ENCODE measurements at regions not wholly inside any gene's neighbourhood (a gene's known extent, or its start where the extent isn't known, plus 50 kb on each side); places are given as distances from the start of the nearest gene placed in this dataset.

DNA sequence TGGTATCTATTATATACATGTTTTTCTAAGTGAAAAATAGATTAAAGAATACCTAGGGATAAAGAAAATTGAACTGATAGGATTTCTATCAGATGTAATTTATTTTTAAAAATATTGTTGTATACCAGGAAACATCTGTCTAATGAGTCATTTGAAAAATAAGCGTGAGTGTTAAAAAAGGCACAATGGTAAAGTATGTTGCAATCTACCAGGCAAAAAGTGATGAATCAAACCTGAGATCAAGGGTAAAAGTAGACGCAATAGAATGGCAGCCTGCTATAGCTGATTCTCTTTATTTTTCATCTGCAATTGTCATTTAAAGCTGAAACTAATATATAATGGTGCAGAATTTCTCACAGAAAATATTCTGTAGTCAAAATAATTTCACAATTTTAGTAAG is 1119.6 kb downstream of the PCDH18 start:
- DNase-seq (no peak), ATAC-seq (ENCODE audit: low read depth) (no peak)
- H3K36me3 ChIP-seq (replicated peaks in 1 of 2; ENCODE audit: control extremely low read depth in 1 of 2, control insufficient read depth in 1 of 2, extremely low read depth in 1 of 2, insufficient read depth in 2 of 2, low read length in 1 of 2), result no peaks in the 10 kb centered on the region
- Mint-ChIP-seq H3K27ac (no peak overlapping the region), H3K27me3 (no peaks in the 10 kb centered on the region), H3K9me3 (ENCODE audit: insufficient read depth) (peaks cover 2% of the 10 kb centered on the region), H3K4me1 (no peaks in the 10 kb centered on the region), H3K4me3 (no peak overlapping the region)
- H3K27ac ChIP-seq (ENCODE audit: low read length in 2 of 2), result no peak overlapping the region
- no peak overlapping the region for H3K9ac ChIP-seq (ENCODE audit: low read length)
- intact Hi-C loops (cut with micrococcal nuclease), result no loop called here
- H4K20me1 ChIP-seq (ENCODE audit: control insufficient read depth, insufficient read depth, low read length, poor library complexity, severe bottlenecking), result no peaks in the 10 kb centered on the region
- H3K4me3 ChIP-seq (ENCODE audit: control extremely low read depth in 1 of 5, extremely low read depth in 1 of 5, insufficient read depth in 1 of 5, low read depth in 2 of 5, low read length in 4 of 5), result no peak overlapping the region
- CTCF ChIA-PET, result no interaction called here
- POLR2A ChIA-PET, result no interaction called here
- no peak overlapping the region for H2AFZ ChIP-seq (ENCODE audit: insufficient read depth, low read depth, low read length, poor library complexity, severe bottlenecking)
- H3K4me2 ChIP-seq (replicated peaks; ENCODE audit: low read depth, low read length, poor library complexity, severe bottlenecking), result no peak overlapping the region
- H3K79me2 ChIP-seq (ENCODE audit: control insufficient read depth, insufficient read depth, low read length), result no peaks in the 10 kb centered on the region
- no CpG with 5 or more reads among the region's 2 CpGs for WGBS (ENCODE audit: insufficient coverage)
- H3K4me1 ChIP-seq (ENCODE audit: control insufficient read depth in 2 of 2, insufficient read depth in 2 of 2, low read length in 2 of 2), result no peaks in the 10 kb centered on the region
- TF ChIP-seq EZH2 (IDR thresholded peaks at IDR 0.05; ENCODE audit: borderline replicate concordance, insufficient read depth, low read depth, low read length, poor library complexity, severe bottlenecking), result no peak
- TF ChIP-seq, protein P1, sequence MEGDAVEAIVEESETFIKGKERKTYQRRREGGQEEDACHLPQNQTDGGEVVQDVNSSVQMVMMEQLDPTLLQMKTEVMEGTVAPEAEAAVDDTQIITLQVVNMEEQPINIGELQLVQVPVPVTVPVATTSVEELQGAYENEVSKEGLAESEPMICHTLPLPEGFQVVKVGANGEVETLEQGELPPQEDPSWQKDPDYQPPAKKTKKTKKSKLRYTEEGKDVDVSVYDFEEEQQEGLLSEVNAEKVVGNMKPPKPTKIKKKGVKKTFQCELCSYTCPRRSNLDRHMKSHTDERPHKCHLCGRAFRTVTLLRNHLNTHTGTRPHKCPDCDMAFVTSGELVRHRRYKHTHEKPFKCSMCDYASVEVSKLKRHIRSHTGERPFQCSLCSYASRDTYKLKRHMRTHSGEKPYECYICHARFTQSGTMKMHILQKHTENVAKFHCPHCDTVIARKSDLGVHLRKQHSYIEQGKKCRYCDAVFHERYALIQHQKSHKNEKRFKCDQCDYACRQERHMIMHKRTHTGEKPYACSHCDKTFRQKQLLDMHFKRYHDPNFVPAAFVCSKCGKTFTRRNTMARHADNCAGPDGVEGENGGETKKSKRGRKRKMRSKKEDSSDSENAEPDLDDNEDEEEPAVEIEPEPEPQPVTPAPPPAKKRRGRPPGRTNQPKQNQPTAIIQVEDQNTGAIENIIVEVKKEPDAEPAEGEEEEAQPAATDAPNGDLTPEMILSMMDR (IDR thresholded peaks at IDR 0.05), result no peak
- H3K27me3 ChIP-seq (replicated peaks in 1 of 4; ENCODE audit: control extremely low read depth in 1 of 4, control insufficient read depth in 3 of 4, insufficient read depth in 4 of 4, low read length in 3 of 4), result no peaks in the 10 kb centered on the region
- H3K9me3 ChIP-seq (ENCODE audit: control extremely low read depth in 1 of 3, control insufficient read depth in 2 of 3, insufficient read depth in 1 of 3, low read length in 2 of 3), result no peaks in the 10 kb centered on the region

DNA sequence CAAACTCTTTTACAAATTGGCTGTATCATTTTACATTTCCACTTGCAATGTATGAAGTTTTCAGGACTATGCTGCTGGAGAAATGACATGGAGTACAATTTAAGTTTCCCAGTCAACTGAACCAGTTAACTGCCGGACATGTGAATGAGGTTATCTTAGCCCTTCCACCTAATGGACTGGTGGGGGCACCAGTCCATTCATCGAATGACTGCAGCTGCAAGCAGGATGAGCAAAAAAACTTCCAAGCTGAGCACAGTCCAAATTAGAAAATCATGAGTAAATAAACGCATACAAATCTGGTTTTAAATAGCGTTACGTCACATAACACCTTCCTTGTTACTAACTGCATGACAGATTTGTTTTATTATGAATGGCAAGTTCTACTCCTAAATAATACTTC is 1131.5 kb downstream of the PCDH18 start:
- Histone ChIP-seq H3K27ac (ENCODE audit: low read length in 2 of 2) (no peak overlapping the region), H4K20me1 (ENCODE audit: control insufficient read depth, insufficient read depth, low read length, poor library complexity, severe bottlenecking) (no peaks in the 10 kb centered on the region), H3K4me3 (ENCODE audit: control extremely low read depth in 1 of 5, extremely low read depth in 1 of 5, insufficient read depth in 1 of 5, low read depth in 2 of 5, low read length in 4 of 5) (no peak overlapping the region), H3K9me3 (ENCODE audit: control extremely low read depth in 1 of 3, control insufficient read depth in 2 of 3, insufficient read depth in 1 of 3, low read length in 2 of 3) (no peaks in the 10 kb centered on the region), H3K4me2 (replicated peaks; ENCODE audit: low read depth, low read length, poor library complexity, severe bottlenecking) (no peak overlapping the region), H3K4me1 (ENCODE audit: control insufficient read depth in 2 of 2, insufficient read depth in 2 of 2, low read length in 2 of 2) (no peaks in the 10 kb centered on the region), H2AFZ (ENCODE audit: insufficient read depth, low read depth, low read length, poor library complexity, severe bottlenecking) (no peak overlapping the region), H3K36me3 (replicated peaks in 1 of 2; ENCODE audit: control extremely low read depth in 1 of 2, control insufficient read depth in 1 of 2, extremely low read depth in 1 of 2, insufficient read depth in 2 of 2, low read length in 1 of 2) (no peaks in the 10 kb centered on the region), H3K79me2 (ENCODE audit: control insufficient read depth, insufficient read depth, low read length) (no peaks in the 10 kb centered on the region), H3K9ac (ENCODE audit: low read length) (no peak overlapping the region), H3K27me3 (replicated peaks in 1 of 4; ENCODE audit: control extremely low read depth in 1 of 4, control insufficient read depth in 3 of 4, insufficient read depth in 4 of 4, low read length in 3 of 4) (no peaks in the 10 kb centered on the region)
- POLR2A ChIA-PET, result no interaction called here
- ATAC-seq (ENCODE audit: low read depth), result no peak
- intact Hi-C loops (cut with micrococcal nuclease), result no loop called here
- WGBS (ENCODE audit: insufficient coverage), result 100% methylated on average over 2 of the region's 5 CpGs
- no peaks in the 10 kb centered on the region for H3K4me1 Mint-ChIP-seq
- H3K9me3 Mint-ChIP-seq (ENCODE audit: insufficient read depth), result no peaks in the 10 kb centered on the region
- TF ChIP-seq, protein P1 (IDR thresholded peaks at IDR 0.05), result no peak
- no peak for TF ChIP-seq EZH2 (IDR thresholded peaks at IDR 0.05; ENCODE audit: borderline replicate concordance, insufficient read depth, low read depth, low read length, poor library complexity, severe bottlenecking)
- CTCF ChIA-PET, result no interaction called here
- no peaks in the 10 kb centered on the region for H3K27me3 Mint-ChIP-seq
- no peak overlapping the region for H3K4me3 Mint-ChIP-seq
- H3K27ac Mint-ChIP-seq, result no peak overlapping the region
- no peak for DNase-seq
